Adrenal gland (tissue), 5 donors: ENCODE measurements at regions not wholly inside any gene's neighbourhood (a gene's known extent, or its start where the extent isn't known, plus 50 kb on each side); places are given as distances from the start of the nearest gene placed in this dataset.

Source experiments
- CTCF ChIP-seq, 6 experiments: fragments of 450-650 bp in 4 of 6; fragments of 200-600 bp in 2 of 6; sonication (generic) in 1 of 6; IDR thresholded peaks; 1 replicate in 5 of 6; 2 replicates in 1 of 6; pipeline versions ENCODE4 v1.5.1 to v1.8.0; 2016 to 2021; ENCODE audit warnings: antibody characterized with exemption in 6 of 6, mild to moderate bottlenecking in 2 of 6, moderate library complexity in 1 of 6
- POLR2A ChIP-seq, 2 donors: fragments of 450-650 bp; IDR thresholded peaks; one replicate each; pipeline ENCODE4 v1.6.1; 2017; ENCODE audit warnings: antibody characterized with exemption in 2 of 2, mild to moderate bottlenecking in 2 of 2, moderate library complexity in 1 of 2
- donor health status: DM: no; HTN: no; CAD: no.

- TF ChIP-seq CTCF (IDR thresholded peaks at IDR 0.05): no peak
- no peak for TF ChIP-seq POLR2A (IDR thresholded peaks at IDR 0.05)
Measured at GRCh38 chrX:40960041-40960440, 125.2 kb upstream of the USP9X start.
